PFSK-1 (cell line): ENCODE measurements at regions not wholly inside any gene's neighbourhood (a gene's known extent, or its start where the extent isn't known, plus 50 kb on each side); places are given as distances from the start of the nearest gene placed in this dataset.
A peak's percentile ranks its signal among the peaks of the same experiment; 100 is the strongest.

Experiments
- FOXP2 ChIP-seq: optimal IDR thresholded peaks from 2 replicates; pipeline ENCODE3; 2011; ENCODE audit warnings: borderline replicate concordance, control low read depth, inconsistent platforms; ENCODE audit not compliant: insufficient read depth; ENCODE audit errors: extremely low read length, extremely low read depth
- POLR2AphosphoS5 ChIP-seq: IDR thresholded peaks from 2 replicates; pipeline ENCODE4 v1.6.1; 2012; ENCODE audit warnings: low read depth, mild to moderate bottlenecking, control low read depth, low read length, moderate library complexity
- SIN3A ChIP-seq: IDR thresholded peaks from 2 replicates; pipeline ENCODE4 v1.6.1; 2012; ENCODE audit warnings: mild to moderate bottlenecking, low read length, moderate library complexity, borderline replicate concordance; ENCODE audit not compliant: insufficient read depth
- TAF1 ChIP-seq: IDR thresholded peaks from 2 replicates; pipeline ENCODE4 v1.6.1; 2012; ENCODE audit warnings: low read length, control low read depth, borderline replicate concordance; ENCODE audit not compliant: insufficient read depth
- TF ChIP-seq, protein P1 (sequence below), 2 experiments: IDR thresholded peaks; 2 replicates each; pipeline versions ENCODE4 v1.6.1 to v1.8.0; 2011 to 2012; ENCODE audit warnings: low read depth in 2 of 2, low read length in 2 of 2, control low read depth in 1 of 2, inconsistent platforms in 1 of 2, mild to moderate bottlenecking in 1 of 2, moderate library complexity in 1 of 2; ENCODE audit not compliant: insufficient read depth in 1 of 2

DNA sequence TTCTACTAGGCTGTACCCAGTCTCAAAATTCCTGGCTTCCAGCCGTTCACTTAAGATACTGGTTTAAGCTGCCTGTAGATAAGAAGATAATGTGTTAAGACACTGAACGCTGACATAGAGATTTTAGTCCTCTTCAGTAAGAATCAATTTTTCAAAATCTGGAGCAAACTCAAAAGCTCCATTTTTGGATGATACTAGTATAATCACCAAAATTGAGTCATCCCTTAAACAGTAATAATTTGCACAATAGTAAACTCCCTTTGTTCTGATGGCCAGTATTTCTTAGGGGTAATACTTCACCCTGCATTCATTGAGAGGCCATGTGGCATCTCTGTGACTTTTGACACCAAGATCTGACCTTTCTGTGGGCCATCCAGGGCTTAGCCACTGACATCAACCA, 299.8 kb upstream of the USP25 start:
- no peak for TF ChIP-seq SIN3A
- no peak for TF ChIP-seq FOXP2
- TF ChIP-seq POLR2AphosphoS5: no peak
- no peak for TF ChIP-seq TAF1
- TF ChIP-seq, protein P1, sequence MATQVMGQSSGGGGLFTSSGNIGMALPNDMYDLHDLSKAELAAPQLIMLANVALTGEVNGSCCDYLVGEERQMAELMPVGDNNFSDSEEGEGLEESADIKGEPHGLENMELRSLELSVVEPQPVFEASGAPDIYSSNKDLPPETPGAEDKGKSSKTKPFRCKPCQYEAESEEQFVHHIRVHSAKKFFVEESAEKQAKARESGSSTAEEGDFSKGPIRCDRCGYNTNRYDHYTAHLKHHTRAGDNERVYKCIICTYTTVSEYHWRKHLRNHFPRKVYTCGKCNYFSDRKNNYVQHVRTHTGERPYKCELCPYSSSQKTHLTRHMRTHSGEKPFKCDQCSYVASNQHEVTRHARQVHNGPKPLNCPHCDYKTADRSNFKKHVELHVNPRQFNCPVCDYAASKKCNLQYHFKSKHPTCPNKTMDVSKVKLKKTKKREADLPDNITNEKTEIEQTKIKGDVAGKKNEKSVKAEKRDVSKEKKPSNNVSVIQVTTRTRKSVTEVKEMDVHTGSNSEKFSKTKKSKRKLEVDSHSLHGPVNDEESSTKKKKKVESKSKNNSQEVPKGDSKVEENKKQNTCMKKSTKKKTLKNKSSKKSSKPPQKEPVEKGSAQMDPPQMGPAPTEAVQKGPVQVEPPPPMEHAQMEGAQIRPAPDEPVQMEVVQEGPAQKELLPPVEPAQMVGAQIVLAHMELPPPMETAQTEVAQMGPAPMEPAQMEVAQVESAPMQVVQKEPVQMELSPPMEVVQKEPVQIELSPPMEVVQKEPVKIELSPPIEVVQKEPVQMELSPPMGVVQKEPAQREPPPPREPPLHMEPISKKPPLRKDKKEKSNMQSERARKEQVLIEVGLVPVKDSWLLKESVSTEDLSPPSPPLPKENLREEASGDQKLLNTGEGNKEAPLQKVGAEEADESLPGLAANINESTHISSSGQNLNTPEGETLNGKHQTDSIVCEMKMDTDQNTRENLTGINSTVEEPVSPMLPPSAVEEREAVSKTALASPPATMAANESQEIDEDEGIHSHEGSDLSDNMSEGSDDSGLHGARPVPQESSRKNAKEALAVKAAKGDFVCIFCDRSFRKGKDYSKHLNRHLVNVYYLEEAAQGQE (IDR thresholded peaks at IDR 0.05; ENCODE audit: insufficient read depth in 1 of 2, low read depth in 2 of 2, low read length in 2 of 2): no peak

DNA sequence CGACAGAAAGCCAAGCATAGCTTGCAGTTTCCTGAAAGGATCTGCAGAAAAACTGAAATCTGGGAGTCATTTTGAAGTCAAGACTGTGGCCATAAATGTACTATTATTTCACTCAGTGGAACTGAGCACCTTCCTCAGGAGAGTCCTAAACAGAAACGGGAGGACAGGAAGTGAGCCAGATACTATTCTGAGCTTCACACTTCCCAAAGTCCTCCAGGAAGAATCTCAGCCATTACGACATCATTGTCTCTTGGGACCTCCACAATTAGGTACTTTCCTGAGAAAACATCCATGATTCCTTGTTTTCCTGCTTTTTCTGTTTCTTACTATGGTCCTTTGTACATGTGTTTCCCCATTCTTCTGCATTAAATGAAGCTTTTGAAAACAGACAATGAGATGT, 299.2 kb upstream of the USP25 start:
- TF ChIP-seq, protein P1 (IDR thresholded peaks at IDR 0.05; ENCODE audit: insufficient read depth in 1 of 2, low read depth in 2 of 2, low read length in 2 of 2): no peak
- peak; percentile 41; the same call in 1 of the 2 replicates for TF ChIP-seq SIN3A

DNA sequence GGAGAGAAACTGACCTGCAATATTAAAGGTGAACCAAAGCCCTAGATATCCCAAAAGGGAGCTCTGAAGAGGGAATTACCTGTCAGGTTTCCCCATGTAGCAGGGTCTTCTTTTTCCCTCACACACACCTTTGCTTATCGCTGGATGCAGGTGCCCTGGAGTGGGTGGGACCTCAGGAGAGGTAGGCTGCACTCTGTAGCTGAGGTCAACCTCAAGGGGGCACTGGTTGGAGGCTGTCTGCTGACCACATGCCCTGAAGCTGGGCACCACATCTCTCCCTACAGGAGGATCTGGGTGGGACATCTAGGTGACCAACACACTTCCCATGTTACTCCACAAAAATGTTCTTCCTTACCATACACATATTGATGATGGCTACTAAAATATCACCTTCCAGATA, 298.7 kb upstream of the USP25 start:
- TF ChIP-seq SIN3A (no peak), POLR2AphosphoS5 (no peak), TAF1 (no peak), FOXP2 (no peak)
- TF ChIP-seq, protein P1 (IDR thresholded peaks at IDR 0.05; ENCODE audit: insufficient read depth in 1 of 2, low read depth in 2 of 2, low read length in 2 of 2): no peak

DNA sequence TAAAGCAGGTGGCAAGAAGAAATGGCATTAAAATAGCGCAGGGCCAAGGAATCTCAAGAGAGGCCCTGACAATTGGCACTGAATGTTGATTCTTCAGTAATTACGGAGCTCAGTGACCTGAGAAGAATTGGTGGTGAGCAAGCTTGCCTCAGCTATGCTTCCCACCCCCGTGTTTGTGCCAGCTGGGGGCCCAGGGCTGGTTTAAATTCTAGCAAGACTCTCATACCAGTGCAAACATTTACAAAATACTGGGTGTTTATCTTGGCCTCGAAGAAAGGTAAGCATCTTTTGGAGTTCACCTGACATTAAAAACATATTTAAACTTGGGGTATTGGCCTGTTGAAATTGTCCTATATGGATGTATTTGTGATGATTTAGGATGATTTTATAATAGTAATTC, 296.7 kb upstream of the USP25 start:
- TF ChIP-seq, protein P1 (IDR thresholded peaks at IDR 0.05; ENCODE audit: insufficient read depth in 1 of 2, low read depth in 2 of 2, low read length in 2 of 2): no peak

DNA sequence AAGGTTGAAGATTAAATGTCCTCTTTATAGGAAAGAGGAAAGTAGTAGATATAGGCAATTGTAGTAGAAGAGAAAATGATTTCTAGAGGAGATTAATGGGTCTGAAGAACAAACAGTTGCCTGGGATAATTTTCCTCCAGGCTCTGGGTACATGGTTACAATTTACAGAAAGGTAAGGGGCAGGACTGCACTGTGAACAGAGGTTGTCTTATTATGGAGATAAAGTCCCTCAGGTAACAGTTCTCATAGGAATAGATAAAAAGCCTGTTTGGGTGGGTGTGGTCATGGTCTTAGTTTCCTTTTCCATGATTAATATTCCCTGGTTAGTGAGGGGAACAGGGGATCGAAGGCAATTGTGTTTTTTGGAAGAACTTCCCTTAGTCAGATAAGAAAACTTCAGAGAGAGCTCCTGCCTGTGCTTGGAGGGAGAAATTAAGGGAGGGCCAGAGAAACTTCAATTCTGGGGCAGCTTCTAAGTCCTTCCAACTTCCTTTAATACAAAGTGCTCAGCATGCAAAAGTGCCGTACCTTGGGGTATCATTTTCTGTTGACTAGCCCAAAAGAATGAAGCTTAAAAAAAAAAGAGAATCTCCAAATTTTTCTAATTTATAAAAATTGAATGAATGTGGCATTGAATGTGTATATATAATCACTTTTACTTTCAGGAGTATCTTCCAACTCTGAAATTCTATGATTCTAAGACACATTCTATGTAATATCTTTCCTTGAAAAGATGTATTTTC, 295.4 kb upstream of the USP25 start:
- TF ChIP-seq SIN3A (no peak), TAF1 (no peak), FOXP2 (no peak), POLR2AphosphoS5 (no peak)
- TF ChIP-seq, protein P1 (IDR thresholded peaks at IDR 0.05; ENCODE audit: insufficient read depth in 1 of 2, low read depth in 2 of 2, low read length in 2 of 2): no peak
